Vagina (tissue), 2 donors: ENCODE measurements at regions not wholly inside any gene's neighbourhood (a gene's known extent, or its start where the extent isn't known, plus 50 kb on each side); places are given as distances from the start of the nearest gene placed in this dataset.

Experiments used
- POLR2A ChIP-seq, 2 donors: fragments of 450-650 bp; IDR thresholded peaks; one replicate each; pipeline ENCODE4 v1.6.1; 2017; ENCODE audit warnings: antibody characterized with exemption in 2 of 2, mild to moderate bottlenecking in 2 of 2, moderate library complexity in 2 of 2
- TF ChIP-seq, protein P1 (sequence below), 3 experiments: fragments of 450-650 bp in 2 of 3; fragments of 200-600 bp in 1 of 3; sonication (generic) in 1 of 3; IDR thresholded peaks; one replicate each; pipeline ENCODE4 v1.5.1; 2017 to 2019; ENCODE audit warnings: antibody characterized with exemption in 3 of 3, mild to moderate bottlenecking in 2 of 3, moderate library complexity in 2 of 3

GRCh38 chr5:155507363-155507762 lies 493.8 kb downstream of the KIF4B start:
- TF ChIP-seq, protein P1, sequence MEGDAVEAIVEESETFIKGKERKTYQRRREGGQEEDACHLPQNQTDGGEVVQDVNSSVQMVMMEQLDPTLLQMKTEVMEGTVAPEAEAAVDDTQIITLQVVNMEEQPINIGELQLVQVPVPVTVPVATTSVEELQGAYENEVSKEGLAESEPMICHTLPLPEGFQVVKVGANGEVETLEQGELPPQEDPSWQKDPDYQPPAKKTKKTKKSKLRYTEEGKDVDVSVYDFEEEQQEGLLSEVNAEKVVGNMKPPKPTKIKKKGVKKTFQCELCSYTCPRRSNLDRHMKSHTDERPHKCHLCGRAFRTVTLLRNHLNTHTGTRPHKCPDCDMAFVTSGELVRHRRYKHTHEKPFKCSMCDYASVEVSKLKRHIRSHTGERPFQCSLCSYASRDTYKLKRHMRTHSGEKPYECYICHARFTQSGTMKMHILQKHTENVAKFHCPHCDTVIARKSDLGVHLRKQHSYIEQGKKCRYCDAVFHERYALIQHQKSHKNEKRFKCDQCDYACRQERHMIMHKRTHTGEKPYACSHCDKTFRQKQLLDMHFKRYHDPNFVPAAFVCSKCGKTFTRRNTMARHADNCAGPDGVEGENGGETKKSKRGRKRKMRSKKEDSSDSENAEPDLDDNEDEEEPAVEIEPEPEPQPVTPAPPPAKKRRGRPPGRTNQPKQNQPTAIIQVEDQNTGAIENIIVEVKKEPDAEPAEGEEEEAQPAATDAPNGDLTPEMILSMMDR (IDR thresholded peaks at IDR 0.05), result no peak
- no peak for TF ChIP-seq POLR2A (IDR thresholded peaks at IDR 0.05)
